ENCODE measurements at regions not wholly inside any gene's neighbourhood (a gene's known extent, or its start where the extent isn't known, plus 50 kb on each side); places are given as distances from the start of the nearest gene placed in this dataset.

DNA sequence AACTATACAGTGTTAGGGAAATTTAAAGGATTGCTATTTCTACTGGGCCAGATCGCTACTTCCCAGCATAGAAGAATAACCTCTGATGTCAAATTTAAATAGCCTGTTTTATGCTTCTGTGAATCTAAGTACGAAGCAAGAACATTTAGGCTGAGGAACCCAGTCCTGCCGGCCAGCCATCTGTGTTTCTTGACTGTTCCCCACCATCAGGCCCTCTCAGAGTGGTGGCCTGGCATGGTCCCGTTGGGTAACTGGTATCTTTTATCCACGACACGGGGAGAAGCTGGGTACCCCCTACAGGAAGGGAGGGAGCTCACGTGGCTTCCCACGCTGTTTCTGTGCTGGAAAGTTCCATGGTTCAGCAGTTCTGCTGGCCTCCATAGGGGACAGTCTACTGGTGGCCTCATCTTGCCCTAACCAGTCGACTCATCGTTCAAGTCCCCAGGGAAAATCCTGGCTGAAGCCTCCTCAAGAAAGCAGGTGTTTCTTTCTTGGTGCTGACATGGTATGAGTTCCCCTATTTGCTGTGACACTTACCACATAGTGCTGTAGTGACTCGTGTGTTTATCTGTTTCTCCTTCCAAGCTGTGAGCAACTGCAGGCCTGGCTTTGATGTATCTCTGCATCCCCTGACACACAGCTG, 201.7 kb upstream of the NLRP1 start:
- DNase-seq (ENCODE audit: low spot score), result no peak

DNA sequence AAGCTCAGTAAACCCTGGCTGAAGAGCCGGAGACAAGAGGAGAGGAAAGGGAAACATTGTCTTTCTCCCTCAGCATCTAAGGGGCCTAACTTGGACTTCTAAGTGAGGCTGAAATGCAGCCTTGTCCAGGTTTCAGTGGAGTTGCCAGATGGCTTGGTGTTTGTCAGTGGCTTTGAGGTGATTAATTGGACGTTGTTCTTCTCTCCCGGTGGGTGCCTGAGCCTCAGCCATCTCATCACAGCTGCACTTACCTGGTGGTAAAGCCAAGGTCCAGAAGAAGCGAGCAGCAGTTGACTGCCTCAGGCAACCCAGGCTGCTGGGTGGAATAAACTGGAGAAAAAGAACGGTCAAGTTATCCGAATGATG, 202.2 kb upstream of the NLRP1 start:
- DNase-seq (ENCODE audit: low spot score), result no peak

DNA sequence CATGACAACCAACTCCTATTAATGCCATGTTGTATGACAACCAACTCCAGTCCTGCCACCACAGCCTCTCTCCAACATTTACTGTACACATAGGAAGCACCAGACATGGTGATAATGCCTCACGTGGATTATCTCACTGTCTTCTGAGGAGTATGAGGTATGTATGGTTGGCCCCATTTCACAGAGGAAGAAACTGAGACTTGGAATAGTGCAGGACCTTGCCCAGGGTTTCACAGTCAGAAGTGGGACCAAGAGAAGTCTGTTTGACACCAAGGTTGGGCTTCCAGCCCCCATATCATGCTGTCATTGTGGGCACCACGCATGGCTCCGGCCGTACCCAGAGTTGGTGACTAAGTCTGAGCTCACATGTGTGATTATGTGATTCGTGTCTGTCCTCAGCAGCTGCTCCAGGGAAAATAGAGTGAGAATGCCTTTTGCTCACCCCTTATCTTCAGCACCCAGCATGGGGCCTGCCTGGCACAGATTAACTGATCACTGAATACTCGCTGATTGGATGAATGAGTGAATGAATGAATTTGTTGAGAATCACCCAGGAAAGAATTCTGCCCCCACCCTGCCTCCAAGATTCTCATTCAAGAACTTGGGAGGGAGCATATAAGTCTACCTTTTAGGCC, 204.1 kb upstream of the NLRP1 start:
- no peak for DNase-seq (ENCODE audit: low spot score)

DNA sequence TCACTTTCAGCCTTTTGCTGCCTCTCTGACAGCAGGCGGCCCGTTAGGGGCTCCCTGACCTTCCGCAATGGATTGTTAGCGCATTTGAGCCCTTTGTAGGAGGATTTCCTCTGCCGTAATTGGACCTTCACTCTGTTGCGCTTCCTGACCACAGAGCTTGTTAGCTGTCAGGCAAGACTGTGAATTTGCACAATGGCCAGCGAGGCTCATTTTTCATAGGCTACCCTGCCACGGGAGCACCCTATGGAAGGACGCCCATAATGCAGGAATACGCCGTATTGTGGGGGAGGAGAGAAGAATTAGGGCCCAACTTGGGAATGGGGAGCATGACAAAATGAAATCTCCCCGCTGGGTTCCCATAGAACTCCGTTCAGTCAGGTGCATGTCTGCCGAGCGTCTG, 205.2 kb upstream of the NLRP1 start:
- DNase-seq (ENCODE audit: low spot score), result no peak

DNA sequence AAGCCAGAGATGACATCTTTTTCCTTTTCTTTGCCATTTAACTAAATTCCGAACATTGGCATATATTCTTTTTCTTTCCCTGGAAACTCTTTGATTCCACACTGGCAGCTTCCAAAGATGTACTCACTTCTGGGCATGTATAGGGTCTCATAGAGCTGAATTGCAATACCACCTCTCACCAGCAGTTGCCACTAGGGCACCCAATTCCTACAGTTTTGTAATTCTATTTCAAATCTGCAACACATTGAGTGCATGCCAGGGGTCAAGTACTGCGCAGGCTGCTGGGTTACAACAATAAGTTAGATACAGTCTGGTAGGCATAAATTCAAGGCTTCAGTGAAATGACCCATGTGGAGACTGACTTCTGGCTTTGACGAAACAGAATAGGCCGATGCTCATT, 208.8 kb upstream of the NLRP1 start:
- no peak for DNase-seq (ENCODE audit: low spot score)

DNA sequence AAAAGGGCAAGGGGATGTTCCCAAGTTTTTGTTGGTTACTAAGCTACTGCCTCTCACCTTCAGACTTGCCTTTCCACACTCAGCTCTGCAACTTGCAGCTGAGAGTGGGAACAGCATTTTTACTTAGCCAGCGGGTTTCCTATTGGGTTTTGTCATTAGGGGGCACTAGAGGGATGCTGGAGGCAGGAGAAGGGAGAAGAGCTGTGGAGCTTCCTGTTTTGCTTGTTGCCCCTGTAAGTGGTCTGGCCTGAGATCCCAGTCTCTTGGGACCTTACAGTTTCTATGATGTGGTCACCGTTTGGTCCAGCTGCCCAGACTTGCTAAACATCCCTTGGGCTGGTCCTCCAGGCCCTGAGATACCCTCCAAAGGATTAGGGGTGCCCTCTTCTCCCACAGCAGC, 209.6 kb upstream of the NLRP1 start:
- no peak for DNase-seq (ENCODE audit: low spot score)

DNA sequence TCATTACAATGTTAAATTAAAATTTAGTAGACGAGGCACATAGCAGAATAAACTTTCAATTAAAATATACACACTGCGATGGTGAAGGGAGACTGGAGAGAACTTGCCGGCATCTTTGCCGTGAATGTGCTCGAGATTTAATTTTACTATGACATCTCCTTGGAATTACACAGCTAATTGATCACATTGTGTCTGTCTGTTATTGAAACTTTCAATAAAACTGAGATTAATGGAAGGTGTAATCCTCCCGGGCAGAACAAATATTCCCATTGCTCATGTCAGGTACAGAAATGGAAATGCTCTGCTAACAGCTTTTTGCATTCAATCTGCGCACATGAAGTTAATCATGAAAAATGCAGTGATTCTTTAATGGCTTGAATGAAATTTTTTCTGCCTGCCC, 210.1 kb upstream of the NLRP1 start:
- DNase-seq (ENCODE audit: low spot score), result no peak

DNA sequence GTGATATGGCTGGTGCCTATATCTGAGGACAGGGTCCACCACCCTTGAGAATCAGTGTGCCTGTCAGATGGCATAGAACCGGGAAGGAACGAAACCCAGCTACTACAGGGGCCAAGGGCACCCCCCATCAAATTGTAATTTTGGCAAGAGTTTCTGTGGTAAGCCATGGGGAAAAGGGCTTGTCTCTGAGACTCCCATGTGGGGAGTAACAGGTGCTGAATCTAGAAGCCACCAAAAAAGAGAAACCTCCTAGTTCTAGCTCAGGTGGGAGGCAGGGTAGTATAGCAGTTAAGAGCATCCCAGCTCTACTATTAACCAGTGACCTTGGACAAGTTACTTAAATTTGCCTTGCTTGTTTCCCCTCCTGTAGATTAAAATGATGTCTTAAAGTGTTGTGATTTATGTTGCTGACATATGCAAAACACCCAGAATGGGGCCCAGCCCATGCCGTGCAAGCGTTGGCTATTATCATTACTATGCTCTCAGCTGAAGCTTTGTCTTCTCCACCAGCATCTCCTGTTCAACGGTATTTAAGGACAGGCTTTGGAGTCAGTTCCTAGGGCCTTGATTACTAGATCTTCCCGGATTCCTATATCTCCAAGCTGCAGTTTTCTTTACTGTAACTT, 210.7 kb upstream of the NLRP1 start:
- DNase-seq (ENCODE audit: low spot score), result no peak

DNA sequence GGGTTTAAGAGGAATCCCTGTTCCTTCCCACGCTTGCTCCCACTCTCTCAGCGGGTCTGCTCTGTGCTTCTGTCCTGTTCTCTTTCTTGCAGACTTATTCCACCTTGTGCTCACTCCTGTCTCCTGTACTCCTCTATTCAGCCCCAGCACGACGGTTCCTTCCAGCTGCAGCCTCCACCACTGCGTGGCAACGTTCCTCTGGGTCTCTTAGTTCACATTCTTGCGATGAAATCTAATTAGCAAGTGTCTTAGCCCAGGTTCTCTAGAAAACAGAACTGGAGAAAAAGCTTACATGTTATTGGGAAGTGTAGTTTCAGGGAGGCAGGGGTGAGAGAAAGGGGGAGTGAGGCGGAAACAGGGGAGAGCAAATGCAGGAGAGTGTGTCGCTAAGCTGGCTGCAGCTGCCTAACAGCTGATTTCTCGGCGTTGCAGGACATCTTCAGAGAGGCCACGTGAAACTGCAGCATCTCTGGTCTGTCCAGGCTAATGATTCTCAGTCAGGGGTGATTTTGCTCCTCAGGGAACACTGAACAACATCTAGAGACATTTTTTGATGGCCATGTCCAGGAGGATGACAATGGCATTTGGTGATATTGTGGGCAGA, 213.2 kb upstream of the NLRP1 start:
- DNase-seq (ENCODE audit: low spot score), result no peak

DNA sequence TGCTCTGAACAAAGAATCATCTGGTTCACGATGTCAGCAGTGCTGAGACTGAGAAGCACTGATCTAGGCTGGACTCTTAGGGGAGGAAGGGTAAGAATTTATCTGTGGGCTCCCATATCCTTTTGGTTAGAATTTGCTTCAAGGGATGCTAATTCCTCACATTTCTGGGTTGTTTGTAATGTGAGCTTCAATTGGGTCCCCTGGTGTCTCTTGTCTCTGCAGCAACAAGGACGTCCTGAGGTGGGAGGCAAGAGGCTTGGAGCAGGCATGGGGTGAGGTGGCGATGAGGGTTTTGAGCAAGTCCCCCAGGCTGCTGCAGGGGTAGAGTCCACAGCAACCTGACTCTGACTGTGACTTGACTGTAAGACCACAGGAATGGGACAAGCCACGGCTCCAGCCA, 213.8 kb upstream of the NLRP1 start:
- DNase-seq (ENCODE audit: low spot score), result no peak

DNA sequence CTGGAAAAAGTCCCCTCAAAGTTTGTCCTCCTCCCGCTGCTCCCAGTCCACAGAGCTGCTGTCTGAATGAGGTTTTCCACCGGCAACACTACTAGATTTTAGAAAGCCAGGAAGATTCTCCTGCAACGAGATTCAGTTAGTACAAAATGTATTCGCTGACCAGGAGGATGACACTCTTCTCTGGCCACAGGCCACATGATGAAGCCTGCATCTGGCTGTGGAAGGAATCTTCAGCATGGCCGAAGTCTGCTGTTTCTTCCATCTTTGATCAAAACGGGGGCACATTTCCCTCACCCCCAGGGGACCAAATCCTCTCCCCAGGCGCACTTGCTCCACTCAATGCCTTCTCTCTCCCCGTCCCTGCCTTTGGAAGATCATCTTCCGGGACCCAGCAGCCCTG, 215.8 kb upstream of the NLRP1 start:
- DNase-seq (ENCODE audit: low spot score), result no peak

DNA sequence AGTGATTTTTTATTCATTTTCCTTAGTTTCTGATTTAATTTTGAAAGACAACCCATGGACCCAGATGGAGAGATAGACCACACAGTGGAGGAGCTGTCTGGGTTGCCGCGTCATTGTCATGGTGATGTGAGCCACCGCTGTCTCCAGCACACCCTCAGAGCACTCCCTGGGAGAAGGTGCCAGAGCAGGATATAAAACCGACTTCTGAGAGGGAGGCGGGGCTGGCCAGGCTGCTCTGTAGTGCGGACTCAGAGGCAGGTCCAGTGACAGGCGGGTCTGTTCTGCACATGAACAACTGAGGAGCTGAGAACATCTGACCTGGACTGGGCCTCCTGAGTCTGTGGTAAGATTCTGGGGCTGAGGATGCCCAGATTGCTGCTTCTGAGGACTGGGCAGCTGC, 216.3 kb upstream of the NLRP1 start:
- no peak for DNase-seq (ENCODE audit: low spot score)

DNA sequence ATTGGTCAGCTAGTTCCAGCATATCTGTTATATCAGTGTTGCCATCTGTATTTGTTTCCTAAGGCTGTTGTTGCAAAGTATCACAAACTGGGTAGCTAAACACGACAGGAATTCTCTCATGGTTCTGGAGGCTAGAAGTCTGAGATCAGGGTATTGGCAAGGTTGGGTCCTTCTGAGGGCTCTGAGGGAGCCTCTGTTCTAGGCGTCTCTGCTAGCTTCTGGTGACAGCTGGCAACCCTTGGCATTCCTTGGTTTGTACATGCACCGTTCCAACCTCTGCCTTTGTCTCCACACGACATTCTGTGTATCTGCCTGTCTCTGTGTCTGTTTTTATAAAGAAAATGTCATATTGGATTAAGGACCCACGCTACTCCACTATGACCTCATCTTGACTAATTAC, 219.9 kb upstream of the NLRP1 start:
- no peak for DNase-seq (ENCODE audit: low spot score)

DNA sequence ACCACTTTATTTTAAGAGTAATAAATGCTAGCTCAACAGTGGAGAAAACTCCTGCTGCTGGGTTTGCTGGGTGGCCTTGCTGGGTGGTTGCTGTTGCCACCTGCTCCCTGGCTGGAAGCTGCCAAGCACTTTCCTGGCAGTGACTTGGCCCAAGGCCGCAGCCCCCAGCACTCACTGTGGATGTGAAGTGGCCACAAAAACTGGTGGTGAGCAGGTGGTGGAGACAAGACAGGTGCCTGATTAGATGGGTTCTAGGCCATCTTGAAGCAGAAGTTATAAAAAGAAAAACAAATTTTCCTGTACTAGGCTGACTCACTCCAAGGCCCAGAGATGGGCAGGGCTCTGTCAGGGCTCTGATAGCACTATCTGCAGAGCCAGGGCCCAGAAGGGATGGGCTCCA, 224.7 kb upstream of the NLRP1 start:
- DNase-seq (ENCODE audit: low spot score), result no peak

DNA sequence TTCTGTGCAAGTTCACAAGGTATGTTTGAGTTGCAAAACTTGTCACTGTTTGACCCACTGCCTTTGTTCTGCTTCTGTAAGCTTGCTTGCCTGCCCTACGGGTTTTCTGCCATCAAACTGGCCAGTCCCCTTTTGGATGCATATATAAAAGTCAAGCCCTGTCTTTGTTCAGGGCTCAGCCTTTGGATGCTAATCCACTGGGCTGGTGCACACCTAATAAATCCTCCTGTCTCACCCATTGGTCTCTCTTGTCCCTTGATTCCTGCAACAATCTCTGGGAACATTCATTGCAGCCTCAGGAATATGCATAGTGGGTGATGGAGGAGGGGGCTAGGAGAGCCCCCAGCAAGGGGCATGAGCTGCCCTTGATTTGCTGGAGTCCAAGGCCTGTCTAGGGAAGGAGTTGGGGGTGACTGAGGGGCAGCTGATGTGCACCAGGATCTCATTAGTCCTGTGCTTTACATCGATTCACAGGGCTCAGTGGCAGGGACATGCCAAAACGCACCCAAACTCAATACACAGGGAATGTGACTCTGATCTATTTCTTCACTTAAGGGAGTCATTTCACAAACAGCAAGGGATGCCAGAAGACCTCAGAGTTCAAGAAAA, 225.4 kb upstream of the NLRP1 start:
- DNase-seq (ENCODE audit: low spot score), result no peak

DNA sequence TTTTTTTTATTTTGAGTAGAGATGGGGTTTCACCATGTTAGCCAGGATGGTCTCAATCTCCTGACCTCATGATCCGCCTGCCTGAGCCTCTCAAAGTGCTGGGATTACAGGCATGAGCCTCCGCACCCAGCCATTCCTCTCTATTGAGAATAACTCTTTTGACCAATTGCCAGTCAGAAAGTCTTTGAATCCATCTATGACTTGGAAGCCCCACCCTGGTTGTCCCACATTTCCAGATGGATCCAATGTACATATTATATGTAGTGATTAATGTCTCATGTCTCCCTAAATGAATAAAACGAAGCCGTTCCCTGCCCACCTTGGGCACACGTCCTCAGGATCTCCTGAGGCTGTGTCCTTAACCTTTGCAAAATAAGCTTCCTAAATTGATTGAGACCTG, 228.3 kb upstream of the NLRP1 start:
- DNase-seq (ENCODE audit: low spot score), result no peak

DNA sequence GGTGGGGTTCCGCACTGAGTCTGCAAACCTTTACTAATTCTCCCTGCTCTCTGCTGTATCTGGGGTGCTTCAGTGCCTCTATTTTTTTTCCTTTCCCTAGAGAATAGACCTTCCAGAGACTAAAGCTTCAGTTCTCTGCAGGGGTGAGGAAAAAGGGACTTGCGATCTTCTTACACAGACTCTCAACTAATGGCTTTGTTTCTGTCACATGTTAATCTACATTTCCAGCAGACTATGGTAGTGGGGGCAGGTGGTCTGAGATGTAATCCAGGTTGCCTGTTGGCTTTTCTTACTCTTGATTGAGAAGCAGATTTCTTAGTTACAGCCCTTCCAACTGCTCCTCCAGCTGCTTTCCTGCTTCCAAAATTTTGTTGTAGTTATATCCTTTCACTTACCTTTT, 229.0 kb upstream of the NLRP1 start:
- no peak for DNase-seq (ENCODE audit: low spot score)

DNA sequence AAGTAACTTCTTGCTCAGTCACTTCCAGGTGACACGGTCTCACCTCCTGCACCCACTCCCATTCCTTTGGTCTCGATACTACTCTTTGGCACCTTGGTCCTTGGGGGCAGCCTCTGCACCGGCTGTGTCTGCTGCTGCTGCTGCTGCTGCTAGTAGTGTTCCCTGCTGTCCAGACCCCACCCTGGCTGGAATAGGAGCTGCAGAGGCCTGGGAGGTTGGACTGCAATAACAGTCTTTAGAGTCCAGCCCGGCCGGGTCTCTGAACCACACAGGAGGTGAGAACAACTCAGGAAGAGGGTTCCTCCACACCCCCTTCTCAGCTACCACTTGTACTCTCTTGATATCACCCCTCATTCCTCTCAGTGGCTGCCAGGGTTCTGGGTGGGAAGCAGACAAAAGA, 231.1 kb upstream of the NLRP1 start:
- DNase-seq (ENCODE audit: low spot score), result no peak

DNA sequence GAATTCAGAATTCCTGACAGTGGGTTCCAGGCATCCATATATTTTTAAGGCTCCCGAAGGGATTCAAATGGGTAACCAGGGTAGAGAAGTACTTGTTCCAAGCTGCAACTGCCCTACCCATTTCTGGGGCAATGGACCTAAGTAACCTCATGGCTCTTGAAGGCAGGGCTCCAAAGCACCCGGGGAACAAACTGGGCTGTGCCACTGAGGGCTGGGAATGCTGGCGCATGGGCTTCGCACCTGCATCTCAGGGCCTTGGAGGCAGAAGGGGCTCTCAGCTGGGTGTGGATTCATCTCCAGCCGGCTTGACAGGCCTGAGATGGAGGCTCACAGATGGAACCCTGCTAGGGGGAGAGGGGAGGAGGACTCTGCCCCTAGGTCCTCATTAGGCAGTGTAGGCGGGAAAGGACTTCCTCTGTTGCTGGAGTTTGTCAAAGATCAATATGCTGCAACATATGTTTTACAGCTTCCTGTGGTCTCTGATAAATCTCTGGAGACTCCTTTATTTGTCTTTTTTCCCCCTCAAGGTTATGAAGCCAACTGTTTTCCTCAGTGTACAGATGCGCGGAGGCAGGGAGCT, 232.3 kb upstream of the NLRP1 start:
- no peak for DNase-seq (ENCODE audit: low spot score)

DNA sequence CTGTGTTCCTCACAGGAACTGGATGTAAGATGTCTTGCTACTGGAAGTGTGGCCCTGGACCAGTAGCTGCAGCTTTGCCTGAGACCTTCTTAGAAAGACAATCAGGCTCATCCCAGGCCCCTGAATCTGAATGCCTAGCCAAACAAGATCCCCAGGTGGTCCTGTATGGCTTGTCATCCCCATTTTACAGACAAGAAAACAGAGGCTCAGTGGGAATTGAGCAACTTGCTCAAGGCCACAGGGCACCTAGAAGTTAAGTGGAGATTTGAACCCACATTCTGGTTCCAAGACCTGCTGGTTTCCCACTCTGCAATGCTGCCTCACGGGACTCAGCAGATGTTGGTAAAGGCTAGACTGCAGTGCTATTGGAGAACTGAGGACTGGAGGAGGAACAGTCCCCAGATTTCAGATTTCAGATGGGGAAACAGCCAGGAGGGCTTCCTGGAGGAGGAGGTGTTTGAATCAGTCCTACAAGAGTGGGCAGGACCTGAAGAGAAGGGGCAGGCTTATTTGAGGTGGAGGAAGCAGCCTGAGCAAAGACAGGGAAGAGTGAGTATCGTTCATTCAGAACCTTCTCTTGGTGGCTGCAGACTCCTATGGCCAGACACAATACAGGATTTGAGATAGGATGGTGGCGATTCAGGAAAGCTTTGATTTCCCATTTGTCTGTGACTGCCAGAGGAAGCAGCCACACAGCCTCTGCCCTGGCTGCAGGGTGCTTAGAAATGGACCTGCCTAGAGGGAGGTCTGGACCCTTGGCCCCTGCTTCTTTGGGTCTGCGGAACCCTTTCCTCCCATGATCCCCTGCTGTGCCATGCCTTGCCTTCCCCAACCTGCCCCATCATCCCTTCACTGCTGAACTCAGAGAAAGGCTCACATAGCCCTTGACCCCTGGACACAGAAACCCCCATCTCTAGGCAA, 233.4 kb upstream of the NLRP1 start:
- no peak for DNase-seq (ENCODE audit: low spot score)

DNA sequence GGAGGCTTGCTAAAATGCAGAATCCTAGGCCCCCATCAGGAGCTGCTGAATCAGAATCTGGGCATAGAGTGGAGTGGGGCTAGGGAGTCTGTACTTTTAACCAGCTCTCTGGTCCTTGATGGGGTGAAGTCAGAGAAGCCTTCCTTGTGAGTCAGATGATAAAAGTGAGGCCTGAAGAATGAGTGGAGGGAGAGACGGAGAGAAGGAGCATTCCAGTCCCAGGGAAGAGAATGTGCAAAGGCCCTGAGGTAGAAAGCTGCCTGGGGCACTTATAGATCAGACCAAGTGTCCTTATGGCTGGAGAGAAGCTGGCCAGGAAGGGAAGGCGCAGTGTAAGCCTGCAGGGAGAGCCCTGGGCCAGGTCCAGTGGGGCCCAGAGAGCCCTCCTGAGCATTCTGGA, 235.1 kb upstream of the NLRP1 start:
- DNase-seq (ENCODE audit: low spot score), result no peak

Data from umbilical cord (tissue), 1 donor.